ENCODE measurements at regions not wholly inside any gene's neighbourhood (a gene's known extent, or its start where the extent isn't known, plus 50 kb on each side); places are given as distances from the start of the nearest gene placed in this dataset.

DNA sequence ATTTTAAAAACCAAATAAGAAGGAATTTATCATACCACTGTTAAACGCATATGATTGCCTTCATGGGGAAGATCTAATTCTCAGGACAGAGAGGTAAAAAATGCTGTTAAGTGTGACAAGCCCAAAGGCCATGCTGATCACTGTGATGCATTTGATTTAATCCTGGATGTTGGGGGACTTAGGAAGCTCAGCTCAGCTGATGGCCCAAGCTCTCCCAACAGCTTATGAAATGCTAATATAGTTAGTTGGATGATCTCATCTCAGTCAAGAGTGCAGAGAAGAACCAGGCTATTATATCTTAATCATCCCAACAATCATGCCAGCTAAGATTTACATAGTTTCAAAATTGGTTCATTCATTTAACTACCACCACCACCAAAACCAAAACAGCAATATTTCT lies 340.0 kb downstream of the IL20RB start:
- TF ChIP-seq POLR2A (IDR thresholded peaks at IDR 0.05) = no peak
- TF ChIP-seq, protein P1, sequence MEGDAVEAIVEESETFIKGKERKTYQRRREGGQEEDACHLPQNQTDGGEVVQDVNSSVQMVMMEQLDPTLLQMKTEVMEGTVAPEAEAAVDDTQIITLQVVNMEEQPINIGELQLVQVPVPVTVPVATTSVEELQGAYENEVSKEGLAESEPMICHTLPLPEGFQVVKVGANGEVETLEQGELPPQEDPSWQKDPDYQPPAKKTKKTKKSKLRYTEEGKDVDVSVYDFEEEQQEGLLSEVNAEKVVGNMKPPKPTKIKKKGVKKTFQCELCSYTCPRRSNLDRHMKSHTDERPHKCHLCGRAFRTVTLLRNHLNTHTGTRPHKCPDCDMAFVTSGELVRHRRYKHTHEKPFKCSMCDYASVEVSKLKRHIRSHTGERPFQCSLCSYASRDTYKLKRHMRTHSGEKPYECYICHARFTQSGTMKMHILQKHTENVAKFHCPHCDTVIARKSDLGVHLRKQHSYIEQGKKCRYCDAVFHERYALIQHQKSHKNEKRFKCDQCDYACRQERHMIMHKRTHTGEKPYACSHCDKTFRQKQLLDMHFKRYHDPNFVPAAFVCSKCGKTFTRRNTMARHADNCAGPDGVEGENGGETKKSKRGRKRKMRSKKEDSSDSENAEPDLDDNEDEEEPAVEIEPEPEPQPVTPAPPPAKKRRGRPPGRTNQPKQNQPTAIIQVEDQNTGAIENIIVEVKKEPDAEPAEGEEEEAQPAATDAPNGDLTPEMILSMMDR (IDR thresholded peaks at IDR 0.05) = no peak
